NCI-H2107 (cell line): ENCODE measurements at regions not wholly inside any gene's neighbourhood (a gene's known extent, or its start where the extent isn't known, plus 50 kb on each side); places are given as distances from the start of the nearest gene placed in this dataset.
"Not testable (repeated sequence)": the region's sequence is repeated elsewhere in the genome, so short reads cannot be mapped to it uniquely, and the experiment has no call there.

Experiments used
- DNase-seq: peaks from one replicate; lab custom pipeline; 2025; lab: John Stamatoyannopoulos, UW

GRCh38 chr5:13640270-13640669, 304.2 kb downstream of the DNAH5 start:
- DNase-seq = no peak

GRCh38 chr5:13632676-13633075, 311.8 kb downstream of the DNAH5 start:
- no peak for DNase-seq

GRCh38 chr5:13629218-13629617, 315.3 kb downstream of the DNAH5 start:
- DNase-seq = no peak

GRCh38 chr5:13627673-13628454, 316.6 kb downstream of the DNAH5 start:
- no peak for DNase-seq

GRCh38 chr5:13625616-13626198, 318.8 kb downstream of the DNAH5 start:
- no peak for DNase-seq

GRCh38 chr5:13624283-13625074, 320.0 kb downstream of the DNAH5 start:
- DNase-seq = no peak

GRCh38 chr5:13613621-13614020, 330.9 kb downstream of the DNAH5 start:
- DNase-seq = no peak

- no peak for DNase-seq
These were observed 332.9 kb downstream of the DNAH5 start for GRCh38 chr5:13611604-13612003.

GRCh38 chr5:13609504-13609903, 335.0 kb downstream of the DNAH5 start:
- DNase-seq = no peak

- no peak for DNase-seq
These were observed 338.4 kb downstream of the DNAH5 start for GRCh38 chr5:13606051-13606450.

GRCh38 chr5:13601112-13601511, 343.4 kb downstream of the DNAH5 start:
- DNase-seq = no peak

GRCh38 chr5:13595978-13596377, 348.5 kb downstream of the DNAH5 start:
- no peak for DNase-seq

GRCh38 chr5:13591621-13592020, 352.9 kb downstream of the DNAH5 start:
- no peak for DNase-seq

- no peak for DNase-seq
These were observed 359.2 kb downstream of the DNAH5 start for GRCh38 chr5:13585324-13585723.

- no peak for DNase-seq
These were observed 362.6 kb downstream of the DNAH5 start for GRCh38 chr5:13581914-13582313.

- DNase-seq = no peak
These were observed 363.4 kb downstream of the DNAH5 start for GRCh38 chr5:13581132-13581531.

GRCh38 chr5:13580058-13580457, 364.4 kb downstream of the DNAH5 start:
- no peak for DNase-seq

GRCh38 chr5:13579091-13579490, 365.4 kb downstream of the DNAH5 start:
- DNase-seq = not testable (repeated sequence)

GRCh38 chr5:13578311-13579039, 366.0 kb downstream of the DNAH5 start:
- DNase-seq = not testable (repeated sequence)

GRCh38 chr5:13574574-13574973, 369.9 kb downstream of the DNAH5 start:
- no peak for DNase-seq

- no peak for DNase-seq
These were observed 372.3 kb downstream of the DNAH5 start for GRCh38 chr5:13572163-13572562.

- DNase-seq = no peak
These were observed 375.3 kb downstream of the DNAH5 start for GRCh38 chr5:13569090-13569715.
